K562 (cell line): ENCODE measurements at regions not wholly inside any gene's neighbourhood (a gene's known extent, or its start where the extent isn't known, plus 50 kb on each side); places are given as distances from the start of the nearest gene placed in this dataset.

ENCODE experiments used
- POLR2A ChIP-seq: fragments of 450-650 bp; conservative IDR thresholded peaks from 2 replicates; pipeline ENCODE4 v1.6.1; 2016
- POLR2AphosphoS2 ChIP-seq: IDR thresholded peaks from 2 replicates; pipeline ENCODE4 v1.6.1; 2012; ENCODE audit warnings: low read length, improper control_type of control experiment

DNA sequence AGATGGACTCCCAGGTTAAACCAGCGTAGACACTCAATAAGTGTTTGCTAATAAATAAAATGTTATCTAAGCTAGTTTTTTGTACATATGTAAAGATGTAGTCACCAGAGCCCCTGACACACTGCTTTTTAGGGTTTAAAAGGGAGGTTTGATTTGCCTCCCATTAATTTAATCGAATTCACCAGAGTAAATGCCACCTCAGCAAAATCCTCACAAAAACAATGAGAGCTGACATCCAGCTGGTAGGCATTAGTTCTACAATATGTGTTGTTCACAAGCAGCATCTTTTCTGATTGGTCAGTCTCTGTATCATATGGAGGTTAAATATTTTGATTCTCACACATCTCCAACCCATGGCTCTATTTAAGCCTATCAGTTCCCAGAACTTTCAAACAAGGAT is 382.6 kb downstream of the CENPC start:
- no peak for TF ChIP-seq POLR2AphosphoS2
- no peak for TF ChIP-seq POLR2A
